SW 1271 (cell line): ENCODE measurements at regions not wholly inside any gene's neighbourhood (a gene's known extent, or its start where the extent isn't known, plus 50 kb on each side); places are given as distances from the start of the nearest gene placed in this dataset.
"Not testable (repeated sequence)": the region's sequence is repeated elsewhere in the genome, so short reads cannot be mapped to it uniquely, and the experiment has no call there.

Experiments used
- DNase-seq, 2 experiments: peaks; one replicate each; lab custom pipeline; 2025; lab: John Stamatoyannopoulos, UW

DNA sequence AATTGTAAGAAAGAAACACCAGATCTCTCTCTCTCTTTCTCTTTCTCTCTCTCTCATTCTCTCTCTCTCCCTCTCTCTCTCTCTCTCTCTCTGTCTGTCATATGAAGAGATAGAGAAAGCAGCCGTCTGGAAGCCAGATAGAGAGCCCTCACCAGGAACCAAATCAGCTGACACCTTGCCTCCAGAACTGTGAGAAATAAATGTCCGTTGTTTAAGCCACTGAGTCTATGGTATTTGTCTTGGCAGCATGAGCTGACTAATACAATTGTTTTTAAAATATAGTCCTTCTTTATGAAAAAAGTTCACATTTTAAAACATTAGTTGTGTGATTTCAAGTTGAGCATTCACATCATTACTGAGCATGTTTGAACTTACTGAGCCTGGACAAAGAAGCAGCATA, 275.6 kb downstream of the CETN3 start:
- DNase-seq = no peak

DNA sequence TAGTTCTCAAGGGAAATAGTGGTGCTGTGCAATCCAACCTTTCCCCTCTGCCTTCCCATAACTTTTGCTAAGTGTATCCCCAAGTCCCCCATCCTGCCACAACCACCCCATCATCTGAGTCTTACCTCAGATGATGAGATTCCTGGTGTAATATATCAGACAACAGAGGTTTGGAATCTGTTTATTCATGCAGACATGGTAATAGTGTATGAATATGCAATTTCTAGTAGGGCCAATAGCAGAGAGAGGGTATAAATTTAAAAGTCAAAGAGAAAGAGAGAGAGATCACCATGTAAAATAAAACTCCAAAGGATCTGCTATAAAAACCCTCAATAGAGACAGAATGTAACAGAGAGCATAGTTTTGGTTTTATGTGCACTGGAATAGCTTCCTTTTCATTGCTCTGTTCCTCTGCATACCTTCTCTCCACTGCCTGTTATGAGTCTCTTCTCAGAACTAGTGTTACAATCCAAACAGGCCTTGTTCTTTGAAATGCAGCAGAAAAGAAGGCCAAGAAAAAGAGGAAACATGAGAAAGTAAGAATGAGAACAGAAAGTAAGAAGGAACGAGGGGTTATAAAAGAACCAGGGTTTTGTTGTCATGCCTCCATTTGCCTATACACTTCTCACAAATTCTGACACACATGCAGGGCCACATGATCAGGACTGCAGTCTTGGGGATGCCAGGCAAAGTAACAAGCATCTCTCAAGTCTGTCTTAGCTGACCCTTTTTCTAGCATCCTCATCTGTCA, 278.0 kb downstream of the CETN3 start:
- no peak for DNase-seq

- no peak for DNase-seq
Observed at GRCh38 chr5:90128551-90128950, 281.0 kb downstream of the CETN3 start.

- DNase-seq = no peak
Observed at GRCh38 chr5:90119531-90119971, 290.0 kb downstream of the CETN3 start.

- DNase-seq = no peak
Observed at GRCh38 chr5:90117005-90117404, 292.6 kb downstream of the CETN3 start.

DNA sequence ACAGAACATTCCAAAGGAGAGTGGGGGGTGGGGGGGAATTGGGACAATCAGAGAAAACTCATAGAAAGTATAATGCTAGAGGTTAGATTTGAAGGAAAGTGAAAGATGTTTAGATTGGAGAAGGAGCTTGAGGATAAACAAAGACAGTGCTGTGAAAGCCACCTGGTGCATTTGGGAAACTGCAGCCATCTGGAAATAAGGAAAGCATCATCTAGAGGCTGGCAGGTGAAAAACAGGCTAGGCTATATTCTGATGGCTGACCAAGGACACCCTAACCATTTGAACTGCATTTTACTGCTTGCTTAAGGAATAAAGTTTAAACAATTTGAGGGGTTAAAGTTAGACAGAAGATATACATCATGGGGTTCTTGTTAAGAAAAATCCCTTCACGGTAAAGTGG, 296.4 kb downstream of the CETN3 start:
- no peak for DNase-seq

DNA sequence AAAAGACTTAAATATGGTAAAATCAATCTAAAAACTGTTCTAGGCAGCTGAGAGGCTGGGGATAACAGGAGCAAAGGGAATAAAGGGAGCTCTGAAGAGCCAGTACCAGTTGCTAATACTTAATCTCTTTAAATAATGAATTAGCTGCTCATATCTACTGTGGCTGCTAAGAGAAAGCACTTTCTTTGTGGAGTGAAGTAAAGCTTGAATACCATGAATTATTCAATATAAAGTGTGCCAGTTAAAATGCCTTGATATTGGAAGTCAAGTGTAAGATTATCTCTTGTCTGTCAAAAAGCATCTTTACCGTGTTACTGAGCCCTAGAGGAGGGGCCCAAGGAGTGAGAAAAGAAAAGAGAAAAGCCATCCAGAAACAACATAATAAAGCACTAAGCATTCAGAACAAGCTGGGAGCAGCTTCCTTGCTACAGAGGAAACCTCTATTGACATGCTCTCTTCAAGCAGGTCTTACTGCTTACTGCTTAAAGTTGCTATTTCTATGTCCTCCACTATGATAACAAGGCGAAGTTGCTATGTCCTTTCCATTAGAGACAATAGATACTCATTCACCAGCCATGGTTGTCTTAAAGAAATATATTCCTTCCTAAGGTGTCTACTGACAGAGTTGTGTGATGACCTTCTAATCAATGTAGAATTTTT, 297.4 kb downstream of the CETN3 start:
- no peak for DNase-seq

DNA sequence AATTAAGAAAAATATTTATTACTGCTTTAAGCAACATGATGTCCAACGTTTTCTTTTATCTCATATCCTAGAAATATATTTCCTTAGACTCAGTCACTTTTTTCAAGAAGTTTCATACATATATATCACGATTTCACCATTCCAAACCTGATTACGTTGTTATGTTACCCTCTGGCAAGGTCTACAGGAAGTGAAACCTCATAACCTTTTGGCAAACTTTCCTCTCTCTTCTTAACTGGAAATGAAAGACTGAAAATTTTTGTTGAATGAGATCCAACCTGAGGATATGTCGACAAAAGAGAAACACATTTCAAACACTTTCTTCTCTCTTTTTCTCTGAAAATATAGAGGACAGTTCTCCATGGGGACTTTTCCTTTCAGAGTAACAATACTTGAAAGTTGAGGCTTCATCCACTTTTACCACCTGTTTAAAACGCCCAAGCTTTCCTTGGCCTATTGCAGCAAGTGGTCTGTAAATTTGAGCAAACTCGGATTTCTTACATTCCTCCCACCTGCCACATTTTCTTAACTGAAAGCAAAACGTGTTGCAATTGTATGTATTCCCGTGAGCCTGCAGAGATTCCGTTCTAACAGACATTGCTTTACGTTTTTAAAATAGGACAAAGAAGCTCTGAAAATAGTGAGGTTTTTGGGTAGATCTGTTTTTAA, 298.1 kb downstream of the CETN3 start:
- DNase-seq = no peak

DNA sequence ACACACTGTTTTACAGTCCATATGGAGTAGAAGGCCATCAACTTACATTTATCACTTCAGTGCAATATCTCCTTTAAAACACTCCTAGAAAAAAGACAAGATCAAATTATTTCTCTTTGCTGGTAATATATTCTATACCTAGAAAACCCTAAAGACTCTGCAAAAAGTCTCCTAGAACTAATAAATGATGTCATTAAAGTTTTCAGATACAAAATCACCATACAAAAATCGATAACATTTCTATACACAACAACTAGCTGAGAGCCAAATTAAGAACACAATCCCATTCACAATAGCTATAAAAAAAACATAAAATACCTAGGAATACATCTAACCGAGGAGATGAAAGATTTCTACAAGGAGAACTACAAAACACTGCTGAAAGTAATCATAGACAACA, 300.3 kb downstream of the CETN3 start:
- DNase-seq = no peak

- no peak for DNase-seq
Observed at GRCh38 chr5:90099099-90099498, 310.5 kb downstream of the CETN3 start.

GRCh38 chr5:90097082-90097477, 312.5 kb downstream of the CETN3 start:
- no peak for DNase-seq

DNA sequence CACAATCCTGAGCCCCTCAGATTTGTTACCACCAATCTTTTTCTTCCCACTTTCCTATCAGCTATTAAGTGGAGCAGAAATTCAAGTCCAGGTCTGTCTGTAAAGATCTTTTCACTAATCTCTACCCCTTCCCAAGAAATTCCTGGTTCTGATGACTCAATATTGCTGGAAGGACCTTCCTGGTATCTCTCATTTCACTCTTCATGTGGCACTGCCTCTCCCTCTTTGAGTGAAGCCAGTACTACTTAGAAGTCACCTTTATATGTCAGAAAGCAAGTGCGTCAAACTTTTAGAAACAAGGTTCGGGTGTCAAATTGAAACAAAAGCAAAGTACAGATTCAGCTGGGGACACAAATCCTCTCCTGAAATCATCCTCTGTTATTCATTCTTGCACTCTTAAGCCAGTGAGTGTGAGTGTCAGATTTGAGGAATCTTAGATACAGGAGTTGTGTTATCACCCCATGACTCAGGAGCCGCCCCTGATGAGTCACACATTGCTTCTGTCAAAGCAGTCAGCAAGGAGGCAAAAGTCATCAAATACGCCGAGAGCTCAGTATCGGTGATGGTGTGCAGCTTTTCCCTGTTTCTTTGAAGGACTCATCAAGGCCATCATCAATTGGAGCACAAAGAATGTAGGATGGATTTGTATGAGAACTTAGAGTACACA, 313.0 kb downstream of the CETN3 start:
- DNase-seq = peak in 1 of 2 experiments; percentile 22

- DNase-seq = no peak
Observed at GRCh38 chr5:90095292-90096060, 314.1 kb downstream of the CETN3 start.

- DNase-seq = no peak
Observed at GRCh38 chr5:90093751-90094485, 315.6 kb downstream of the CETN3 start.

DNA sequence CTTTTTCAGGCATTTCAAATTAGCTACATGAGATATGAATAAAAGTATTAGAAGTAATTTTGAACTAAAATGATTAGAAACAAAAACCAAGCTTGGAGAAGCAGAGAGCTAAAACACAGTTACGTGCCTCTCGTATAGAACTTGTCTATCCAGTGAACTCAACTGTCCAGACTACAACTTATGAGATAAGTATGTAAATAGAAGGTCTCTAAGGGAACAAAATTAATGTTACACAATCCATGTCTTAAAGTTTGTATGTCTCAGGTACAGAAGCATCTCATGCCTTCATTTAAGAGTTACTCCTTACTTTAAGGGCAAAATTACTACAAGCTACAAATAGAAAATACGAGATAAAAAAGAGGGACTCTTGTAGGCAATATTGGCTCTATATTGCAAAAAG, 316.8 kb downstream of the CETN3 start:
- DNase-seq = no peak

GRCh38 chr5:90084342-90084741, 325.2 kb downstream of the CETN3 start:
- no peak for DNase-seq

- DNase-seq = not testable (repeated sequence)
Observed at GRCh38 chr5:90073026-90073570, 336.5 kb downstream of the CETN3 start.

DNA sequence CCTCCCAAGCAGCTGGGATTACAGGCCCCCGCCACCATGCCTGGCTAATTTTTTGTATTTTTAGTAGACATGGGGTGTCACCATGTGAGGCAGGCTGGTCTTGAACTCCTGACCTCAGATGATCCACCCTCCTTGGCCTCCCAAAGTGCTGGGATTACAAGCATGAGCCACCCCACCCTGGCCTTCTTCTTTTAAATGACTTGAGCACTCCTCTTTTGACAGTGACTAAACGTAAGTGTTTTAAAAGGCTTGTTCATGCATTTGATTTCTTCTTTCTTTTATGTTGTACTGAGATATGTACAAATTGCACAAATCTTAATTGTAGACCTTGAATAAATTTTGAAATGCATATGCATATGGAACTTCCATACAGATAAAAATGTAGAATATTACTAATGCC, 337.9 kb downstream of the CETN3 start:
- no peak for DNase-seq

DNA sequence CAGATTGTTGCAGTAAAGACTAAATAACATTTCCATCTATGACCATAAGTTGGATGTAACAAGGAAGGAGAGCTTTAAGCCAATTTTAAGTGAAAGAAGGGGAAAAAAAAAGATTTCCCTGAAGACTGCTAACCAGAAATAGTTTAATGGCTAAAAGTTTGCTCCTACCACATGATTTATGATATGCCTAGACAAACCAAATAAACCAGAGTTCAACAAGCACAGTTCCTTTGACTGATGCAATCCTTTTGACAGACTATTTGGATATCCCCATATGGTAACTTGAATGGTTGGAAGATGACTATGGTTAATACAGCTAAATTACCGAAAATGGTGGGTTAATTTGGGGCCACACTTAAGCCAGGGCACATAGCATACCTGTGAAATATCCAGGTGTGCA, 338.5 kb downstream of the CETN3 start:
- DNase-seq = no peak

- no peak for DNase-seq
Observed at GRCh38 chr5:90066920-90067319, 342.6 kb downstream of the CETN3 start.
